ENCODE measurements at regions not wholly inside any gene's neighbourhood (a gene's known extent, or its start where the extent isn't known, plus 50 kb on each side); places are given as distances from the start of the nearest gene placed in this dataset.

DNA sequence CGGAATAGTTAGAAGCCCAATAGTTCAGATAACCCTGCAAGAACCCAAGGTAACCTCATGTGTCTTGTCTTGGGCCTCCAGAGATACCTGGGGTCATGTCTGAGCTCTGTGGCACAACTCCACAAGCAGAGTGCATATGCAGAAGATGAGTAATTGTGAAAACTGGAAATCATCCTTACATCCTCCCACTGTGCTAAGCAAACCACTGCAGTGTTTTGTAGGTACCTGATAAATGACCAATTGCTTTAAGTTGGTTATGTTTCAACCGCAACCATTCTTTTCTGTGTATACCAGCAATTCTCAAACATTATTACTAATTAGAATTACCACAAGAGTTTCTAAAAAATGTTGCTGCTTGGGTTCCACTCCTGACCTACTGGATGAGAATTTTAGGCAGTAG, 73.2 kb downstream of the CBLL2 start:
- no peak for TF ChIP-seq CTCF (IDR thresholded peaks at IDR 0.05; ENCODE audit: low read depth, low read length, missing control alignments)
- in situ Hi-C loops (cut with HindIII; ENCODE audit: low sequenced_read_pairs): no loop called here
- peak; percentile 69 for DNase-seq (ENCODE audit: low read depth)
- H3K4me3 ChIP-seq (ENCODE audit: low read depth, low read length): no peak overlapping the region

GRCh38 chrX:22347491-22347890, 74.8 kb downstream of the CBLL2 start:
- no peak for TF ChIP-seq CTCF (IDR thresholded peaks at IDR 0.05; ENCODE audit: low read depth, low read length, missing control alignments)
- in situ Hi-C loops (cut with HindIII; ENCODE audit: low sequenced_read_pairs): no loop called here
- DNase-seq (ENCODE audit: low read depth): no peak
- no peak overlapping the region for H3K4me3 ChIP-seq (ENCODE audit: low read depth, low read length)

DNA sequence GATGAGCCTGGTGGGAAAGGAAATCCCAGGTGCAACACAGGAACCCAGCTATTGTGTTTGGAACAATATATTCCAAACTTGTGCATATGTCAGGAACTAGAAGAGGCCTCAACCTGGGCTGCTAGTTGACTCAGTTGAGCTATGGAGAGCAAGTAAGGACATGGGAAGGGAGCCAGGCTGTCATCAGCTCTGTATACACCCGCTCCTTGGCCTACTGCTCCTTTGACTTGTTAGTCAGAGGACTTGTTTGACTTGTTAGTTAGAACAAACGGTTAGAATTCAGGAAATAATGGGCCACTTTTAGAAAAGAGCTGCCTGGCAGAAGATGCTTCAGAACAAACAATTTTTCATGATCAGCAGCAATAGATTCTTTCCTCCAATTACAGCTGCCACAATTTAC, 76.4 kb downstream of the CBLL2 start:
- TF ChIP-seq CTCF (IDR thresholded peaks at IDR 0.05; ENCODE audit: low read depth, low read length, missing control alignments): no peak
- H3K4me3 ChIP-seq (ENCODE audit: low read depth, low read length): no peak overlapping the region
- in situ Hi-C loops (cut with HindIII; ENCODE audit: low sequenced_read_pairs): no loop called here
- no peak for DNase-seq (ENCODE audit: low read depth)

- TF ChIP-seq CTCF (IDR thresholded peaks at IDR 0.05; ENCODE audit: low read depth, low read length, missing control alignments): no peak
- no peak for DNase-seq (ENCODE audit: low read depth)
- no peak overlapping the region for H3K4me3 ChIP-seq (ENCODE audit: low read depth, low read length)
- in situ Hi-C loops (cut with HindIII; ENCODE audit: low sequenced_read_pairs): no loop called here
Observed at GRCh38 chrX:22351076-22351475, 78.4 kb downstream of the CBLL2 start.

GRCh38 chrX:22351966-22352365, 79.3 kb downstream of the CBLL2 start:
- H3K4me3 ChIP-seq (ENCODE audit: low read depth, low read length): no peak overlapping the region
- in situ Hi-C loops (cut with HindIII; ENCODE audit: low sequenced_read_pairs): no loop called here
- DNase-seq (ENCODE audit: low read depth): no peak
- no peak for TF ChIP-seq CTCF (IDR thresholded peaks at IDR 0.05; ENCODE audit: low read depth, low read length, missing control alignments)

GRCh38 chrX:22357621-22358020, 84.9 kb downstream of the CBLL2 start:
- in situ Hi-C loops (cut with HindIII; ENCODE audit: low sequenced_read_pairs): no loop called here
- TF ChIP-seq CTCF (IDR thresholded peaks at IDR 0.05; ENCODE audit: low read depth, low read length, missing control alignments): no peak
- H3K4me3 ChIP-seq (ENCODE audit: low read depth, low read length): no peak overlapping the region
- no peak for DNase-seq (ENCODE audit: low read depth)

DNA sequence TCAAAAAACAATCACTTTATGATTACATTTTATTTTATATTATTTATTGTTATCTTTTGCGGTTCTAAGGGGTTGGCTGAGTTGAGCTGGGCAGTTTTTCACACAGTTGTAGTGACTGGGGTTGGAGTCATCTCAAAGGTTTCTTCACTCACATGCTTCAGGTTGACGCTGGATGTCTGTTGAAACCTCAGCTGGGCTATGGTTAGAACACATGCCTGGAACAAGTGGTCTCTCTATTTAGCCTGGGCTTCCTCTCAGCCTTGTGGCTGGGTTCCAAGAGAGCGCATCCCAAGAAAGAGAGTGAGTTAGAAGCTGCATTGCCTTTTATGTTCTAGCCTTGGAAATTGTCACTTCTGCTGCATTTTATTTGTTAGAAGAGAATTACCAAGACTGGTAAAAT, 87.4 kb downstream of the CBLL2 start:
- in situ Hi-C loops (cut with HindIII; ENCODE audit: low sequenced_read_pairs): no loop called here
- no peak overlapping the region for H3K4me3 ChIP-seq (ENCODE audit: low read depth, low read length)
- DNase-seq (ENCODE audit: low read depth): no peak
- TF ChIP-seq CTCF (IDR thresholded peaks at IDR 0.05; ENCODE audit: low read depth, low read length, missing control alignments): no peak

Data from astrocyte of the cerebellum (primary cell).